ENCODE measurements at regions not wholly inside any gene's neighbourhood (a gene's known extent, or its start where the extent isn't known, plus 50 kb on each side); places are given as distances from the start of the nearest gene placed in this dataset.

DNA sequence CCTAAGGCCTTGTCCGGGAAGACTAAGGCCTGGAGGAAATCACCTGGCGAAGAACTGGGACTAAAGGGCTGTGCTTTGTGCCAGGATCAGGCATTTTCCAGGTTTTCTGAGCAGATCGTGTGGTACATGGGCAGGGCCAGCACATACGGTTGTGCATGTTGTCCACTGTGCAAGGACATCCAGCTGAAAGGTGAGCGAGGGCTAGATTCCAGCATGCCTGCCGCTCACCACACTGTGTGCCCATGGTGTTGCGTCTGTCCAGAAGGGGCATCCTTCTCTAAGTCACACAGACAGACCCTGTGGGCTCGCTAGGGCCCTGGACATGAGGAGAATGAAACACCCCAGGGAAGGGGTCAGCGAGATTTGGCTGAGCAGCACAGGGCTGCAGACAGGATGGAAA is 80.3 kb upstream of the TAF1B start:
- TF ChIP-seq, protein P1, sequence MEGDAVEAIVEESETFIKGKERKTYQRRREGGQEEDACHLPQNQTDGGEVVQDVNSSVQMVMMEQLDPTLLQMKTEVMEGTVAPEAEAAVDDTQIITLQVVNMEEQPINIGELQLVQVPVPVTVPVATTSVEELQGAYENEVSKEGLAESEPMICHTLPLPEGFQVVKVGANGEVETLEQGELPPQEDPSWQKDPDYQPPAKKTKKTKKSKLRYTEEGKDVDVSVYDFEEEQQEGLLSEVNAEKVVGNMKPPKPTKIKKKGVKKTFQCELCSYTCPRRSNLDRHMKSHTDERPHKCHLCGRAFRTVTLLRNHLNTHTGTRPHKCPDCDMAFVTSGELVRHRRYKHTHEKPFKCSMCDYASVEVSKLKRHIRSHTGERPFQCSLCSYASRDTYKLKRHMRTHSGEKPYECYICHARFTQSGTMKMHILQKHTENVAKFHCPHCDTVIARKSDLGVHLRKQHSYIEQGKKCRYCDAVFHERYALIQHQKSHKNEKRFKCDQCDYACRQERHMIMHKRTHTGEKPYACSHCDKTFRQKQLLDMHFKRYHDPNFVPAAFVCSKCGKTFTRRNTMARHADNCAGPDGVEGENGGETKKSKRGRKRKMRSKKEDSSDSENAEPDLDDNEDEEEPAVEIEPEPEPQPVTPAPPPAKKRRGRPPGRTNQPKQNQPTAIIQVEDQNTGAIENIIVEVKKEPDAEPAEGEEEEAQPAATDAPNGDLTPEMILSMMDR (IDR thresholded peaks at IDR 0.05): no peak

DNA sequence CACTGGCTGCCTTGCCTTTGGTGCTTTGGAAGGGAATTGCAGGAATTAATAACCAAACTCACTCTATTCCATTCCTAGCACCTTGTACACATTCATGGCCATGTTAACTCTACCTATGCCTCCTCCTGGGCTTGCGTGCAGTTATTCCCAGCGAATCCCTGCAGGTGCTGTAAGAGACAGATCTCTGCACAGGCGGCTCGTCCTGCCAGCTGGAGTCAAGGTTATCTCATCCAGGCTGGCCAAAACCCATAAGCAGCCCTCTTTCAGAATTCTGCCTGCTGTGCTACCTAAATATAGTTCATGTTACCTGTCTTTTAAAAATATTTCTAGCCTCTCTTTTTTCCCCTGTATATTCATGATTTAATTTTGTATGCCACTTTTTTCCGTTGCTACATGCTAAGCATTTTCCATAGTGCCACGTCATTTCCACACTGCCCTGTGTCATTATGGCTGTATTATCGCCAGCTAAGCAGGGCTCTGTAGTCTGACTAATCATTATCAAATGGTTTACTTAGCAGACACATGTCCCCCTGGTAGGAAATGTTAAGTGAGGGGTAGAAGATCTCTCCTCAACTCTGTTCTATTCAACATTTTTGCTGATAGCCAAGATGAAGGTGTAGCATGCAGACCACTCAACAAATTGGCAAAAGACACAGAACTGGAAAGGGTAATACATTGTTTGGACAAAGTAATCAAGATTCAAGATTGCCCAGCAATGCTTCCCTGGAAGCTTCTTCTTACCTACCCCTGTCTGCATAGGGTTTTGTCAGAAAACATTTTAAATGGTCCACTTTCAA is 79.7 kb upstream of the TAF1B start:
- TF ChIP-seq, protein P1 (IDR thresholded peaks at IDR 0.05): no peak

DNA sequence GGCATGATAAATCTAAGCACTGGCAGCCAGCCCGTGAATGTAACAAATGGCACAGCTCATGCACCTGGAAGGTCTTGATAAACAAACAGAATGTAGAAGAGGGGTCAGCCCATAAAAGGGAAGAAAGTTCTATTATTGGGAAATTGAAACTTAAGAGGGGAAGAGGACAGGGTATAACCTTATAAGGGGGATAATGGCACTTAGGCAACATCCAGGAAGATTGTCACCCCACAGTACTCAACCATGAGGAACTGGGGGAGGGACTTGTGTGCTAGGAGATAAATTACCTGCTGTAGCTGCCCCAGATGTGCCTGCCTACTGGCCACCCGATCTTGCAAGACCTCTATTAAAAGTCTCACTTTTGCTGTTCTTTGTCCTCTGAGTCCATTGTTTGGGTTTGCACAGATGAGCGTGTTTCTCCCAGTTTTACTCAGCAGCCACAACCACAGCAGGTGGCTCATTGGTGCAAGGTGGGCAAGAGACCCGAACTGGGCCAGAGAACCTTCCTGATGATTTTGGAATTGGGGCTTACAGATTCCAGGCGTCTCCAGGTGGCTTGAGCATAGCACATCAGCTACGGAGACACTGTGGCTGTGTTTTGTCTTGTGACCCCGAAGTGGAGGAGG is 79.0 kb upstream of the TAF1B start:
- TF ChIP-seq, protein P1 (IDR thresholded peaks at IDR 0.05): no peak

DNA sequence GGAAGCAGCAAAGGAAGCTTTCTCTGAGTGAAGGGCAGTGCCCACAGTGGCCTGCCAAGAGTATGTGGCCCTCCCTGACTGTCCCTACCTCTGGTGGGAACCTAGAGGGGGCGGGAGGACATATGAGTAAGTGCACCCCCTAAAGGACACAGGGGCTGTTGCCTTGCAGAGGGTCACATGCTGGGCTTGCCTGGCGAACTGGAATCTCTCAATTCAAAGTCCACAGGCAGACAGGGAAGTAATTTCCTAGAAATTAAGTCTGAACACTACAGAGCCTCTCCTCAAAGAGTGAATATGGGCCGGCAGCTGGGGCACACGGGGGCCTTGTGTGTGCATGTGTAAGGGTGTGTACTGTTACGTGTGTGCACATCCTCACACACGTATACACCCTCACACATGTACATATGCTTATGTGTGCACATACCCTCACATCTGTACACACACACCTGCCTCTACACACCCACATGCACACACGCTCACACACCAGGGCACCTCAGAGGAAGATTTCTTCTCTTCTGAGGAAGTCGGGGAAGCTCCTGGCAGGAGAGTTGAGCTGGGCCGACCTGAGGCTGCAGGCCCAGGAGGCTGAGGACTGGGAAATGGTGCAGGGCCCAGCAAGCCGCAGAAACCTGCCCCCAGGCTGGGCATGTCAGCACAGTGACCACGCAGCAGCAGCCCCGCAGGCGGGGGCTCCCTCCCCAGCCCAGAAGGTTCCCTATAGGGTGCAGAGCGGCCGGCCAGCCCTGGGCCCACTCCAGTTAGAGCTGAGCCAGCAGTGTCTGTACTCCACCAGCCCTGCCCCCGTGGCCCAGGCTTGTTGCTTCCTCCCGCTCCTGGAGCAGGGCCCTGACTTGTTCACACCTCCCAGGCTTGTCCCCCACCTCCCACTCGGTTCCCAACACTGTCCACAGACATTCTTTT is 77.4 kb upstream of the TAF1B start:
- TF ChIP-seq, protein P1 (IDR thresholded peaks at IDR 0.05): no peak

DNA sequence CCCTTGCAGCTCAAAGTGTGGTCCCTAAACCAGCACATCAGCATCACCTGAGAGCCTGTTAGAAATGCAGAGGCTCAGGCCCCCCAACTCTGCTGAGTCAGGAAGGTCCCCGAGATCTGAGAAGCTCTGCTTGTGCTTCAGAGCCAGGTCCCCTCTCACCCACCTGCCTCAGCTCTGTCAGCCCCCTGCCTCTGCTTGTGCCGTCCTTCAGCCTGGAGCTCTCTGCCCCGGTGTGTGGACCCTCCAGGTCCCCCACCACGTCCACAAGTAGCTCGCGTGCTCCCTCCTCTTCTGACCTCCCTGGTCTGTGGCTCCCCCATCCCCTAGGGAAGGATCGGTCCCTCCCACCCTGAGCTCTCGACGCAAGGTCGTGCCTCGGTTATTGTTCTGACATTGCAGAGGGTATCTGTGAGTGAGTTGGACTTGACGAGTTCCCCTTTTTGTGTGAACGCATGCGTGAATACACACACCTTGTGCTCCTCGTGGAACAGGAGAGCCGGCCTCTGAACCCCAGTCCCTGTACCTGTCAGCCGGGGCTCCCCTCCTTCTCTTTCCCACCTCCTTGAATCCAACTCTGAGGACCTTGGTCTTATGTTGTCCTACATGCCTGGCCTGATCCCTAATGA is 75.5 kb upstream of the TAF1B start:
- TF ChIP-seq, protein P1 (IDR thresholded peaks at IDR 0.05): no peak

DNA sequence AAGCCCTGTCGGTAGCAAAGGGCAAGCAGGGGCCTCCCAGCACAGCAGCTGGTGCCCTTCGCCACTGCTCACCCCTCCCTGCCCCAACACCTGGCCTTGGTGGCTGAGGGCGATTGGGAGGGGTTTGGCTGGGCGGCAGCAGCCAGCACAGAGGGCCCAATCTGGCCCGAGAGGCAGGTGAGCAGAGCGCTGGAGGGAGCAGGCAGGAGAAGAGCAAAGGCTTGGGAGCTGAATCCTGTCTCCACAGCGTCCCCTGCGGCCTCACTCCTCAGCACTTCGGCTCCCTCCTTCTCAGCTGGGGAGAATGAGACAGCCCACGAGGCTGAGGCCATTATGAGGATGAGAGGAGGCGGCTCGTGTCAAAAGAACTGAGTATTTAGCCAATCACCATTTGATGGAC is 74.9 kb upstream of the TAF1B start:
- TF ChIP-seq, protein P1 (IDR thresholded peaks at IDR 0.05): no peak

Measured in LNCAP (cell line).